ENCODE measurements at regions not wholly inside any gene's neighbourhood (a gene's known extent, or its start where the extent isn't known, plus 50 kb on each side); places are given as distances from the start of the nearest gene placed in this dataset.

- TF ChIP-seq CTCF (IDR thresholded peaks at IDR 0.05) (no peak), ZFX (IDR thresholded peaks at IDR 0.05; ENCODE audit: borderline replicate concordance) (no peak)
Measured at GRCh38 chr9:23255346-23255745, 570.7 kb downstream of the ELAVL2 start.
